ENCODE measurements at regions not wholly inside any gene's neighbourhood (a gene's known extent, or its start where the extent isn't known, plus 50 kb on each side); places are given as distances from the start of the nearest gene placed in this dataset.

DNA sequence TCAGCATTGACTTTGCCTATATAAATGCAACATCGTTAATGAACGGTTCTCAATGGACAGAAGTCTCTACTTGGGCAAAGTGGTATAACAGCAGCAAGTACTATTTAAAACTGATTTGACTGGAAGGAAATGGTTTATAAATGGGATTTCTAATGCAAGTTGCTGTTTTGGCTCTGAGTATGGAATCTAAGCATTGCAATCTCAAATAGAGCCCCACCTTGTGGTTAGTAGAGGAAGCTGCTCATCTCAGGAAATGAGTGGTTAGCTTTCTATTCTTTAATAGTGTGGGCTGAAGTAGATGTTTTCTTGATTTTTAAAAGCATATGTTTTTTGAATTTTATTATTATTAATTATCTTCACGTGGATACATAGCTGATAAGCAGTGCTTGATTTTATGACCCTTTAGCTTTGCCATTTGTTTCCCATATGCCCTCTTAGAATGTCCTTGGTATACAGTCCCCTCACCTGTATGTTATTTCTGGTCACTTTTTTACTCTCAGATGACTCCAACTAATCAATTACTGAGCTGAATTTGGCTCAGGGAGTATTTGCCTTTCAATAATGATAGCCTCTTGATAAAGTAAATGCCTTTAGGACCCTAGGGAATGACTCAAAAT, 67.1 kb downstream of the OXSM start:
- no peak for TF ChIP-seq POLR2A (IDR thresholded peaks at IDR 0.05; ENCODE audit: low read depth, low read length)
- TF ChIP-seq POLR2AphosphoS5 (IDR thresholded peaks at IDR 0.05; ENCODE audit: low read depth, low read length), result no peak
- no peak for TF ChIP-seq SPI1 (IDR thresholded peaks at IDR 0.05; ENCODE audit: low read depth, low read length)

Data from GM12891 (cell line).